Activated T-helper 1 cell treated with anti-CD3 and anti-CD28 coated beads, Interleukin-12 subunit alpha, Interleukin-12 subunit beta, Interleukin-2, Interleukin-4 antibody, amounts not matched to agents 30 ng/mL and 10 ng/mL and 1 ng/mL, durations not matched to agents 14 hours and 24 hours and 36 hours (primary cell): ENCODE measurements at regions not wholly inside any gene's neighbourhood (a gene's known extent, or its start where the extent isn't known, plus 50 kb on each side); places are given as distances from the start of the nearest gene placed in this dataset.

Source experiments
- DNase-seq: peaks from one replicate; pipeline ENCODE4 v3.0.0; 2021; ENCODE audit warnings: low spot score
- H3K27ac Mint-ChIP-seq: one replicate; pipeline ENCODE4 v1.8.0; 2021; ENCODE audit warnings: mild to moderate bottlenecking, mixed read lengths
- H3K27me3 Mint-ChIP-seq: one replicate; pipeline ENCODE4 v1.8.0; 2022; ENCODE audit warnings: mild to moderate bottlenecking, moderate library complexity, mixed read lengths; ENCODE audit not compliant: insufficient read depth
- H3K36me3 Mint-ChIP-seq: one replicate; pipeline ENCODE4 v1.8.0; 2021; ENCODE audit warnings: low read depth, mixed read lengths
- H3K4me1 Mint-ChIP-seq: one replicate; pipeline ENCODE4 v1.8.0; 2021; ENCODE audit warnings: low read depth, mixed read lengths
- H3K4me3 Mint-ChIP-seq: one replicate; pipeline ENCODE4 v1.8.0; 2021; ENCODE audit warnings: mild to moderate bottlenecking, moderate library complexity, mixed read lengths
- H3K9me3 Mint-ChIP-seq: one replicate; pipeline ENCODE4 v1.8.0; 2021; ENCODE audit warnings: mixed read lengths
- intact Hi-C: fragments of 100-400 bp; cut with micrococcal nuclease; formaldehyde crosslinking; loops from one replicate; pipeline ENCODE4 v1.15.1; 2024

DNA sequence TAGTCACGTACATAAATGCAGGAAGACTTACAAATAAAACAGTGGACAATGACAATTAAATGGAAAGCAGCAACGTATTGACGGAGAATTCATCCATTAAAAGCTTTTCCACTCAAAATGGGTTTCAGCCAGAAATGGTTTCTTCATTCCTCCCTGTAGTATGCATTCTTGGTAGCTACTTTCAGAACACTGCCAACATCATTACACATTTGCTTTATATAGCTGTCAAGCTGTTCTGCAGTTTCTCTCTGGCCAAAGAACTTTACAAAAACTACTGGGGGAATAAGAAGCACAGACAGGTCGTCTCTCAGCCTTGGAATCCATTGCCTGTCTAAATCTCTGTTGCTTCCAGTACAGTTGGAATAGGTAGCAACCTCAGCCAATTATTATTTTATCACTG is 84.1 kb upstream of the NCKAP5 start:
- Mint-ChIP-seq H3K4me3 (no peak overlapping the region), H3K27ac (no peak overlapping the region), H3K4me1 (no peaks in the 10 kb centered on the region), H3K9me3 (no peaks in the 10 kb centered on the region), H3K27me3 (no peaks in the 10 kb centered on the region), H3K36me3 (no peaks in the 10 kb centered on the region)
- intact Hi-C loops = no loop called here
- DNase-seq = no peak

GRCh38 chr2:133653056-133653455 is 84.8 kb upstream of the NCKAP5 start:
- Mint-ChIP-seq H3K9me3 (no peaks in the 10 kb centered on the region), H3K4me1 (no peaks in the 10 kb centered on the region), H3K27ac (no peak overlapping the region), H3K27me3 (no peaks in the 10 kb centered on the region), H3K36me3 (no peaks in the 10 kb centered on the region), H3K4me3 (no peak overlapping the region)
- DNase-seq = no peak
- intact Hi-C loops = no loop called here

- Mint-ChIP-seq H3K27me3 (no peaks in the 10 kb centered on the region), H3K36me3 (no peaks in the 10 kb centered on the region)
These were observed 86.7 kb upstream of the NCKAP5 start for GRCh38 chr2:133654949-133655348.

DNA sequence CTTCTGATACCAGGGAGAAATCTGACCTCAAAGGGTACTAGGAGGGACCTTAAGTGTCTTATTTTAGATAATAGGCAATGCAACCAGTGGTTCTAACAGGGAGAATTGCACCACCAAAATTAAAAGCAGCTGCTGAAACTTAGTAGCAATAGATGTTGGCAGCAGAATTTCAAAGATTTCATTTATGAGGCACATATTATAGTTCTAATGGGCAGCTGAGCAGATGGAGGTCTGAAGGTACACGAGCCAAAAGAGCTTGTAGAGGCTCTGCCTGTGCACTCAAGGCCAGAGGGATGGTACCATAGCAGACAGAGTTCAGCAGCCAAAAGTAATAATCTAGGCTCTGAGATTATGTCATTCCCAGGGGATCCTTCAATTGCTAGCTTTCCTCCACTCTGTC is 87.3 kb upstream of the NCKAP5 start:
- DNase-seq = no peak
- intact Hi-C loops = no loop called here
- no peaks in the 10 kb centered on the region for H3K27me3 Mint-ChIP-seq
- no peaks in the 10 kb centered on the region for H3K4me1 Mint-ChIP-seq
- no peaks in the 10 kb centered on the region for H3K36me3 Mint-ChIP-seq
- no peak overlapping the region for H3K27ac Mint-ChIP-seq
- no peak overlapping the region for H3K4me3 Mint-ChIP-seq
- H3K9me3 Mint-ChIP-seq = no peaks in the 10 kb centered on the region

More at GRCh38 chr2:133654949-133655348, 86.7 kb upstream of the NCKAP5 start:
- Mint-ChIP-seq H3K27ac (no peak overlapping the region), H3K4me3 (no peak overlapping the region), H3K9me3 (no peaks in the 10 kb centered on the region), H3K4me1 (no peaks in the 10 kb centered on the region)
- intact Hi-C loops = no loop called here
- no peak for DNase-seq

DNA sequence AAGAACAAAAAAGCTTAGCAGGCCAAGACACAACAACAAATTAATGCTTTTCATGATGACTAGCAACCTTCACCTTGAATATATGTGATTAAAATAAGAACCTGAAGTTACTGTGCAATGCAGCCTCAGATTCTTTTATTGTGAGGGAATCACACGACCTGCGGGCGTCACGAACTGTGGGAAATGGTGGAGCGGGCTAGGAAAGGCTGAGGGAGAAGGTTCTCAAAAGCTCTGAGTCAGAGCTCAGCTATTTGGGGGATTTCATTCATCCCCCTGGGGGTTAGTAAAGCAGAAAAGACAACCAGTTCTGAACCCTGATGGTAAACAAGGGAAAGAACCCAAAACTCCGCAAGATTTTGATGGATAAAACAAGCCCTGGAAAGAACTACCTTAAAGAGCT is 89.3 kb upstream of the NCKAP5 start:
- Mint-ChIP-seq H3K27me3 (no peaks in the 10 kb centered on the region), H3K4me1 (no peaks in the 10 kb centered on the region), H3K4me3 (no peak overlapping the region), H3K36me3 (no peaks in the 10 kb centered on the region), H3K9me3 (no peaks in the 10 kb centered on the region), H3K27ac (no peak overlapping the region)
- no peak for DNase-seq
- intact Hi-C loops = no loop called here

- intact Hi-C loops = no loop called here
- H3K9me3 Mint-ChIP-seq = no peaks in the 10 kb centered on the region
- no peak overlapping the region for H3K27ac Mint-ChIP-seq
- no peak overlapping the region for H3K4me3 Mint-ChIP-seq
- no peak for DNase-seq
- H3K27me3 Mint-ChIP-seq = no peaks in the 10 kb centered on the region
- H3K4me1 Mint-ChIP-seq = no peaks in the 10 kb centered on the region
- no peaks in the 10 kb centered on the region for H3K36me3 Mint-ChIP-seq
These were observed 90.0 kb upstream of the NCKAP5 start for GRCh38 chr2:133658020-133658903.

- intact Hi-C loops = no loop called here
- no peaks in the 10 kb centered on the region for H3K36me3 Mint-ChIP-seq
These were observed 92.2 kb upstream of the NCKAP5 start for GRCh38 chr2:133660510-133660909.

GRCh38 chr2:133661392-133661791 is 93.1 kb upstream of the NCKAP5 start:
- no peak for DNase-seq
- no peaks in the 10 kb centered on the region for H3K4me1 Mint-ChIP-seq
- intact Hi-C loops = no loop called here

More at GRCh38 chr2:133660510-133660909, 92.2 kb upstream of the NCKAP5 start:
- H3K27ac Mint-ChIP-seq = no peak overlapping the region
- H3K27me3 Mint-ChIP-seq = no peaks in the 10 kb centered on the region
- H3K4me3 Mint-ChIP-seq = no peak overlapping the region
- peaks cover 4% of the 10 kb centered on the region for H3K9me3 Mint-ChIP-seq
- no peak for DNase-seq
- no peaks in the 10 kb centered on the region for H3K4me1 Mint-ChIP-seq

DNA sequence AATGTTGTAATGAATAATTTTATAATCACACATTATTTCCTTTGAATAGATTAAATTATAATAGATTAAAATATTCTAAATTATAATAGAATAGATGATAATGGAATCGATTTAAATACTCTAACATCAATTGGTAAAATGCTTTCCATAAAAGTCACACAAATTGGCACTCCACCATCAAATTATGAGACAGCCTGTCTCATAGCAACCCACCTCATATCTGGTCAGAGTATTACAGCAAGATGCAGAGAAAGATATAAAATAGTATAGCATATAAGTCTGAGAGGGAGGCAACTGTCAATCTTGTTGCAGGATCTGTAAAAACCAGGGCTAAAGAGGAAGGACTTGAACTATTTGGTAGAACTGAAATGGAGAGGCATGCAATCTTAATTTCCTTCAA is 98.4 kb upstream of the NCKAP5 start:
- H3K4me3 Mint-ChIP-seq = no peak overlapping the region
- no peaks in the 10 kb centered on the region for H3K27me3 Mint-ChIP-seq
- no peaks in the 10 kb centered on the region for H3K4me1 Mint-ChIP-seq
- DNase-seq = no peak
- H3K36me3 Mint-ChIP-seq = no peaks in the 10 kb centered on the region
- H3K27ac Mint-ChIP-seq = no peak overlapping the region
- peaks cover 8% of the 10 kb centered on the region for H3K9me3 Mint-ChIP-seq
- intact Hi-C loops = no loop called here

More at GRCh38 chr2:133661392-133661791, 93.1 kb upstream of the NCKAP5 start:
- no peak overlapping the region for H3K4me3 Mint-ChIP-seq
- peaks cover 4% of the 10 kb centered on the region for H3K9me3 Mint-ChIP-seq
- H3K27me3 Mint-ChIP-seq = no peaks in the 10 kb centered on the region
- H3K27ac Mint-ChIP-seq = no peak overlapping the region
- no peaks in the 10 kb centered on the region for H3K36me3 Mint-ChIP-seq

DNA sequence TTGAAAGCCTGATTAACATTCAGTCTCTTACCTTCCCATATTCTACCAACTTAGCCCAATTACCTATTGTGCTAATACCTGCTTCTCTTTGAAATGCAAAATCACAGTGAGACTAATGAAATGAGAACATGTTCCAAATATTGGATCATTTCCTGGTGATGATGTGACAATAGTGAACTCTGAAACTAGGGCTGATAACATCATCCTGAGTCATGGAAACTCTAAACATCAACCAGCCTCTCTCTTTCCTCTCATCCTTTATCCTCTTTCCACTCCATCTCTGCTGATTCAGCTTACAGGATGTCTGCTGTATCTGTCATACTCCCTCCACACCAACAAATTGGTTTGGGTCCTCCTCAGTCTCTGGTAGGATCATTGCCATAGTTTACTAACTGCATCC is 98.8 kb upstream of the NCKAP5 start:
- no peak overlapping the region for H3K27ac Mint-ChIP-seq
- H3K4me1 Mint-ChIP-seq = no peaks in the 10 kb centered on the region
- DNase-seq = no peak
- no peak overlapping the region for H3K4me3 Mint-ChIP-seq
- no peaks in the 10 kb centered on the region for H3K36me3 Mint-ChIP-seq
- intact Hi-C loops = no loop called here
- peaks cover 8% of the 10 kb centered on the region for H3K9me3 Mint-ChIP-seq
- no peaks in the 10 kb centered on the region for H3K27me3 Mint-ChIP-seq

GRCh38 chr2:133667968-133668367 is 99.7 kb upstream of the NCKAP5 start:
- DNase-seq = no peak
- H3K27me3 Mint-ChIP-seq = no peaks in the 10 kb centered on the region
- H3K4me3 Mint-ChIP-seq = no peak overlapping the region
- no peak overlapping the region for H3K27ac Mint-ChIP-seq
- peaks cover 8% of the 10 kb centered on the region for H3K9me3 Mint-ChIP-seq
- intact Hi-C loops = no loop called here
- no peaks in the 10 kb centered on the region for H3K36me3 Mint-ChIP-seq
- H3K4me1 Mint-ChIP-seq = no peaks in the 10 kb centered on the region

GRCh38 chr2:133668547-133668946 is 100.3 kb upstream of the NCKAP5 start:
- no peak overlapping the region for H3K27ac Mint-ChIP-seq
- H3K36me3 Mint-ChIP-seq = no peaks in the 10 kb centered on the region
- no peak for DNase-seq
- H3K4me1 Mint-ChIP-seq = no peaks in the 10 kb centered on the region
- intact Hi-C loops = no loop called here
- peaks cover 7% of the 10 kb centered on the region for H3K9me3 Mint-ChIP-seq
- H3K4me3 Mint-ChIP-seq = no peak overlapping the region
- H3K27me3 Mint-ChIP-seq = no peaks in the 10 kb centered on the region

DNA sequence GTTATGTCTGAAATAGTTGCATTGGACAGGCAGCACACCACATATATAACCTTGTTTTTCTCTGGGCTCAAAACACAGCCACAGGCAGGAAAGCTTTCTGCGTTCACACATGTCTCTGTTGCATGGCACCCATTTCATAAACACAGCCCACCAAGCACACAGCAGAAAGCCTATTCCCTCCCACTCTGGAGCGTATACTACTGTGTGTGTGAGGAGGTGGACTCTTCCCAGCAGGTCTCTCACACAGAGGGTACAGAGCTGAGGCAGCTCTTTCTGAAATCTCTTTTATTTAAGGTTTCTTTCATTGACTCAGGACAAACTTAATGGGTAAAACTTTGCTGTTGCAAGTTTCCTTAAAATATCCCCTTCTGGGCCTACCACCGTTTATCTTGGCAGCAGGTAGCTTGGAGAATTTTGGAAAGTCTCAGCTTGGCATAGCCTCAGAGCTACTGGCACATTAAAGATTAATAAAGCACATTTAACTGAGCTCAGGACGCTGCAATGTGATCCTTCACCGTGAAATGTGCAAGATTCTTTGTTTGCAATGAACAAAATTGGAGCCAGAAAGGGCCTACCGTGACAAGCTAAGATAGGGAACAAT is 105.1 kb upstream of the NCKAP5 start:
- DNase-seq = no peak
- H3K4me3 Mint-ChIP-seq = no peak overlapping the region
- no peak overlapping the region for H3K27ac Mint-ChIP-seq
- peaks cover 5% of the 10 kb centered on the region for H3K9me3 Mint-ChIP-seq
- intact Hi-C loops = no loop called here
- H3K36me3 Mint-ChIP-seq = no peaks in the 10 kb centered on the region
- peaks cover 11% of the 10 kb centered on the region for H3K27me3 Mint-ChIP-seq
- no peaks in the 10 kb centered on the region for H3K4me1 Mint-ChIP-seq
